ENCODE measurements at regions not wholly inside any gene's neighbourhood (a gene's known extent, or its start where the extent isn't known, plus 50 kb on each side); places are given as distances from the start of the nearest gene placed in this dataset.

- Histone ChIP-seq H3K27ac (ENCODE audit: low read depth, low read length) (no peak overlapping the region), H3F3A (ENCODE audit: control insufficient read depth, insufficient read depth) (no peaks in the 10 kb centered on the region), H3K27me3 (ENCODE audit: control insufficient read depth, low read length) (no peaks in the 10 kb centered on the region), H3K4me1 (ENCODE audit: control insufficient read depth, low read length) (no peaks in the 10 kb centered on the region), H3K4me2 (ENCODE audit: low read length) (no peak overlapping the region), H3K4me3 (ENCODE audit: low read length) (no peak overlapping the region), H3K9me3 (ENCODE audit: control insufficient read depth, insufficient read depth, low read length) (no peaks in the 10 kb centered on the region), H3K36me3 (ENCODE audit: control insufficient read depth, low read length) (no peaks in the 10 kb centered on the region), H3K9me2 (replicated peaks; ENCODE audit: control insufficient read depth, low read length) (no peaks in the 10 kb centered on the region), H3K79me2 (ENCODE audit: control insufficient read depth, low read length) (no peaks in the 10 kb centered on the region), H4K20me1 (ENCODE audit: control insufficient read depth, insufficient read depth, low read depth, low read length) (no peaks in the 10 kb centered on the region)
- no peak for TF ChIP-seq CTCF (IDR thresholded peaks at IDR 0.05; ENCODE audit: low read depth, low read length, poor library complexity, severe bottlenecking)
- no peak for TF ChIP-seq EZH2phosphoT487 (IDR thresholded peaks at IDR 0.05; ENCODE audit: borderline replicate concordance, low read length)
Observed at GRCh38 chr16:60299241-60299776, 1565.2 kb upstream of the GOT2 start.

GRCh38 chr16:60295451-60295850 is 1561.3 kb upstream of the GOT2 start:
- Histone ChIP-seq H3F3A (ENCODE audit: control insufficient read depth, insufficient read depth) (no peaks in the 10 kb centered on the region), H3K79me2 (ENCODE audit: control insufficient read depth, low read length) (no peaks in the 10 kb centered on the region), H3K4me2 (ENCODE audit: low read length) (no peak overlapping the region), H4K20me1 (ENCODE audit: control insufficient read depth, insufficient read depth, low read depth, low read length) (no peaks in the 10 kb centered on the region), H3K9me2 (replicated peaks; ENCODE audit: control insufficient read depth, low read length) (no peaks in the 10 kb centered on the region), H3K27me3 (ENCODE audit: control insufficient read depth, low read length) (no peaks in the 10 kb centered on the region), H3K4me3 (ENCODE audit: low read length) (no peak overlapping the region), H3K36me3 (ENCODE audit: control insufficient read depth, low read length) (no peaks in the 10 kb centered on the region), H3K27ac (ENCODE audit: low read depth, low read length) (no peak overlapping the region), H3K4me1 (ENCODE audit: control insufficient read depth, low read length) (no peaks in the 10 kb centered on the region), H3K9me3 (ENCODE audit: control insufficient read depth, insufficient read depth, low read length) (no peaks in the 10 kb centered on the region)
- TF ChIP-seq CTCF (IDR thresholded peaks at IDR 0.05; ENCODE audit: low read depth, low read length, poor library complexity, severe bottlenecking), result no peak
- no peak for TF ChIP-seq EZH2phosphoT487 (IDR thresholded peaks at IDR 0.05; ENCODE audit: borderline replicate concordance, low read length)

GRCh38 chr16:60285794-60286193 is 1551.7 kb upstream of the GOT2 start:
- H3F3A ChIP-seq (ENCODE audit: control insufficient read depth, insufficient read depth), result no peaks in the 10 kb centered on the region
- H3K4me2 ChIP-seq (ENCODE audit: low read length), result no peak overlapping the region
- H3K9me2 ChIP-seq (replicated peaks; ENCODE audit: control insufficient read depth, low read length), result no peaks in the 10 kb centered on the region
- no peaks in the 10 kb centered on the region for H3K79me2 ChIP-seq (ENCODE audit: control insufficient read depth, low read length)
- no peaks in the 10 kb centered on the region for H3K36me3 ChIP-seq (ENCODE audit: control insufficient read depth, low read length)
- H3K4me1 ChIP-seq (ENCODE audit: control insufficient read depth, low read length), result no peaks in the 10 kb centered on the region
- no peak overlapping the region for H3K27ac ChIP-seq (ENCODE audit: low read depth, low read length)
- H3K4me3 ChIP-seq (ENCODE audit: low read length), result no peak overlapping the region
- TF ChIP-seq CTCF (IDR thresholded peaks at IDR 0.05; ENCODE audit: low read depth, low read length, poor library complexity, severe bottlenecking) (no peak), EZH2phosphoT487 (IDR thresholded peaks at IDR 0.05; ENCODE audit: borderline replicate concordance, low read length) (no peak)
- H3K9me3 ChIP-seq (ENCODE audit: control insufficient read depth, insufficient read depth, low read length), result no peaks in the 10 kb centered on the region
- H4K20me1 ChIP-seq (ENCODE audit: control insufficient read depth, insufficient read depth, low read depth, low read length), result no peaks in the 10 kb centered on the region
- no peaks in the 10 kb centered on the region for H3K27me3 ChIP-seq (ENCODE audit: control insufficient read depth, low read length)

Measured in DOHH2 (cell line).